ENCODE measurements at regions not wholly inside any gene's neighbourhood (a gene's known extent, or its start where the extent isn't known, plus 50 kb on each side); places are given as distances from the start of the nearest gene placed in this dataset.

- DNase-seq (ENCODE audit: low read depth in 2 of 2) = no peak
Measured at GRCh38 chr22:48799227-48799970, 1028.3 kb downstream of the BRD1 start.

- DNase-seq (ENCODE audit: low read depth in 2 of 2) = no peak
Measured at GRCh38 chr22:48798281-48799226, 1029.1 kb downstream of the BRD1 start.

DNA sequence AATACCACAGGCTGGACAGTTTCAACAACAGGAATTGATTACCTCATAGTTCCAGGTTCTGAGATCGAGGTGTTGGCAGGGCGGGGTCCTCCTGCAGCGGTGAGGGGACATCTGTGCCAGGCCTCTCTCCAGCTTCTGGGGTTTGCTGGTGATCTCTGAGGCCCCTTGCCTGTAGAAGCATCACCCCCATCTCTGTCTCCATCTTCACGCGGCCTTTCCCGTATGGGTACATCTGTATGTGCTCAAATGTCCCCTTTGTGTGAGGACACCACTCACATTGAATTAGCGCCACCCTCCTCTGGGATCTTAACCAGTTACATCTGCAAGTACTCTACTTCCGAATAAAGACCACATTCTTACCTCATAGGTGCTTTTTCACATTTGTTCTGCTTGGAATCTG is 1029.9 kb downstream of the BRD1 start:
- no peak for DNase-seq (ENCODE audit: low read depth in 2 of 2)

GRCh38 chr22:48796310-48797015 is 1031.2 kb downstream of the BRD1 start:
- DNase-seq (ENCODE audit: low read depth in 2 of 2) = no peak

GRCh38 chr22:48795664-48796063 is 1032.0 kb downstream of the BRD1 start:
- no peak for DNase-seq (ENCODE audit: low read depth in 2 of 2)

GRCh38 chr22:48794906-48795305 is 1032.8 kb downstream of the BRD1 start:
- DNase-seq (ENCODE audit: low read depth in 2 of 2) = no peak

DNA sequence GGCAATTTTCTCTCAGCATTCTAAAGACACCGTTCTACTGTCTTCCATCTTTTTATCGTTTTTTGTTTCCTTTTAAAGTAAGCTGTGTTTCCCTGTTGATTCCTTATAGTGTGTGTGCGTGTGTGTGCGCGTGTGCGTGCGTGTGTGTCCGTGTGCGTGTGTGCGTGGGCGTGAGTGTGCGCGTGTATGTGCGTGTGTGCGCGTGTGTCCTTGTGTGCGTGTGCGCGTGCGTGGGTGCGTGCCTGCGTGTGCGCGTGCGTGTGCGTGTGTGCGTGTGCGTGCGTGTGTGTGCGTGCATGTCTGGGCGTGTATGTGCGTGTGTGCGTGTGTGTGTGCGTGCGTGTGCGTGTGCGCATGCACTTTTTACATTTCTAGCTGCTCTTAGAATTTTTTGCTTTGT is 1033.7 kb downstream of the BRD1 start:
- DNase-seq (ENCODE audit: low read depth in 2 of 2) = no peak

GRCh38 chr22:48786679-48786996 is 1041.0 kb downstream of the BRD1 start:
- DNase-seq (ENCODE audit: low read depth in 2 of 2) = no peak

- no peak for DNase-seq (ENCODE audit: low read depth in 2 of 2)
Measured at GRCh38 chr22:48785792-48786678, 1041.6 kb downstream of the BRD1 start.

- DNase-seq (ENCODE audit: low read depth in 2 of 2) = no peak
Measured at GRCh38 chr22:48784701-48785503, 1042.8 kb downstream of the BRD1 start.

- DNase-seq (ENCODE audit: low read depth in 2 of 2) = no peak
Measured at GRCh38 chr22:48783821-48784266, 1043.8 kb downstream of the BRD1 start.

GRCh38 chr22:48782811-48783511 is 1044.7 kb downstream of the BRD1 start:
- no peak for DNase-seq (ENCODE audit: low read depth in 2 of 2)

GRCh38 chr22:48782326-48782725 is 1045.3 kb downstream of the BRD1 start:
- DNase-seq (ENCODE audit: low read depth in 2 of 2) = no peak

DNA sequence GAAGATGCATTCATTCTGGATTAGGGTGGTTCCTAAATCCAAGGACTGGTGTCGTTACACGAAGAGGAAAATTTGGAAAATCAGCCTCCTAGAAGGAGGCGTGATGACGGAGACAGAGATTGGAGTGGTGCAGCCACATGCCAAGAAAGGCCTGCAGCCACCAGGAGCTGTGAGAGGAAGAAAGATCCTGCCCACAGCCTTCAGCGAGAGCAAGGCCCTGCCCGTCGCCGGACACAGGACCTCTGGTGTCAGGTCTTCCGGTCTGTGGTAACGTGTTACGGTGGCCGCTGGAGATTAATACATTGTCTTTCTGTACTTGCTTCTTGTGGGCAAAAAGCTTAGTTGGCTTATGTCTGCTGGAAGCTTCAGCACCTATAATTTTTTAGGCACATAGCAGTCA is 1045.8 kb downstream of the BRD1 start:
- DNase-seq (ENCODE audit: low read depth in 2 of 2) = no peak

GRCh38 chr22:48781391-48781790 is 1046.3 kb downstream of the BRD1 start:
- DNase-seq (ENCODE audit: low read depth in 2 of 2) = no peak

DNA sequence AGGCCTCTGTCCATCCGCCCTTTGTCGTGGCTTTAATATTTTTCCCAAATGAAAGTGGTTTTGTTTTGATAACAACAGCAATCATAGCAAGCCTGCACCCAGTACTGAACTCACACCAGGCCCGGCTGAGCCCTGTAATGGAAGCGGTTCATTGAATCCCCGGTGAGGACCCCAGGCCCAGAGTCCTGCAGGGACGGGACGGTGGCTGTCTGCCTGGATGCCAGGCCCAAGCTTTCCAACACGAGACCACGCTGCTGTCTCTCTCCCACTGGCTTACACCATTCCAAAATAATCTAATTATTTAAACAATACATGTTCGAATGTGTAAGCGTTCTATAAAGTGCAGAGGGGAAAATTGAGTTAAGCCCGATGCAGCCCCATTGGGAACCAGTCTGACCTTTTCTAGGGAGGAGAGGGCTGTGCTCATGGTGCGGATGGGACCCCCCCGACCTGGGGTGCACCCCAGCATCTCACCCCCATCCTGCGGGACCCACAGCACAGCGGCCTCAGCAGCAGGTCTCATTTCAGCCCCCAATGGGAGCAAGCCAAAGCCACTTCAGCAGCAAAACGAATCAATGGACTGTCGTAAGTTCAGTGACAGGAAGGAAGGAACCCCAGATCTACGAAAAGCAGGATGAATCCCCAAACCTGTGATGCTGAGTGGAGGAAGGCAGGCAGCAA is 1046.9 kb downstream of the BRD1 start:
- DNase-seq (ENCODE audit: low read depth in 2 of 2) = no peak

DNA sequence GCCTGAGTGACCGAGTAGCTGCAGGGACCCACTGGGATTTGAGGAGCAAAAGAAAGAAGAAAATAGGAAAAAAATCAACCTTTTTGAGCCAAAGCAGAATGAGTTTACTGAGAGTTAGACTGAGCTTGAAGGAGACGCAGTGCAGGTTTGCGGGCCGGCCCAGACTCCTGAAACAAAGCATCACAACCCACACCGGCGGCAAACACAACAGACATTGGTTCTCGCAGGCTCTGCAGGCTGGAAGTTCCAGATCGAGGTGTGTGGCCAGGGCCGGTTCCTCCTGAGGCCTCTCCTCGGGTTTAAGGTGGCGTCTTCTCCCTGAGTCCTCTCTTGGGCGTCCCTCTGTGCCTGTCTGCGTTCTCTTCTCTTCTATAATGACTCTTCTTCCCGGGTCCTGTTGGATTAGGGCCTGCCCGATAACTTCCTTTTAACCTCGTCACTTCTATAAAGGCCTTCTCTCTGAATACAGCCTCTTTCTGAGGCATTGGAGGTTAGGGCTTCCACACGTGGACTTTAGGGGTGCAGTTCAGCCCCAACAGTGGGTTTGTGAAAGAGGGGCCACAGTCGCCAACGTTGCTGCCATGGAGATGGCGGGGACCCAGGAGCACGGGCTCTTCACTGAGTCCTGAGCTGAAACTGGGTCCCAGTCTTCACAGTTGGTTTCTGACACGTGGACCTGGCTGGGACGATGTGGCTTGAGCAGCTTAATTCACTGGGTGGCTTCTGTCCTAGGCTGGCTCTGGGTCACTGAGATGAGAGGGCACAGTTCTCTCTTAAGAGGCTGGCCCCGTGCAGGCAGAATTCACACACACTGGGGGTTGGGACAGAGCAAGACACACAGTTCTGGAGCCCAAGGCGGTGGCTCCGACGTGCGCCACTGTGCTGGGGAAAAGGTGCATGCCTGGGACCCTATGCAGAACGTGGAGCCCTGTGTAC is 1047.7 kb downstream of the BRD1 start:
- no peak for DNase-seq (ENCODE audit: low read depth in 2 of 2)

- no peak for DNase-seq (ENCODE audit: low read depth in 2 of 2)
Measured at GRCh38 chr22:48779211-48779643, 1048.4 kb downstream of the BRD1 start.
